GM19452 (cell line): ENCODE measurements at regions not wholly inside any gene's neighbourhood (a gene's known extent, or its start where the extent isn't known, plus 50 kb on each side); places are given as distances from the start of the nearest gene placed in this dataset.
"Not testable (repeated sequence)": the region's sequence is repeated elsewhere in the genome, so short reads cannot be mapped to it uniquely, and the experiment has no call there.

Source experiments
- ATAC-seq: cut with Tn5 transposase; IDR thresholded peaks from one replicate; pipeline ENCODE4 v1.9.1; 2021; ENCODE audit not compliant: unreplicated experiment

DNA sequence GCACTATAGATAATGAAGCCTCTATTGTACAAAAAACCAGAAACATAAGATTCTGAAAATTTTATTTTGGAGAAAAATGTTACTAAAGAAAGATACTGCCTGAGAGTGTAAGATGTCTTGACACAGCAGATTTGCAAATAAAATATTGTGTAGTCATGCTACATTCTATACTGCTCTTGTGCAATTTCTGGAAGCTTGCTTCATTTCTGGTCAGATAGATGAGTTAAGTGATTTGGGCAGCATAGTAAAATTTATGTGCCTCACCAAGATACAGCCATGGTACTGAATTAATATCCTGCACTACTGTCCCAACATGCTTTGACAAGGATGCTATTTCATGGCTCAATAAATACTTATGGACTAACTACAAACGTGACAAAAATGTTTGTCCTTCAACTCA lies 55.1 kb upstream of the STARD13 start:
- no peak for ATAC-seq

DNA sequence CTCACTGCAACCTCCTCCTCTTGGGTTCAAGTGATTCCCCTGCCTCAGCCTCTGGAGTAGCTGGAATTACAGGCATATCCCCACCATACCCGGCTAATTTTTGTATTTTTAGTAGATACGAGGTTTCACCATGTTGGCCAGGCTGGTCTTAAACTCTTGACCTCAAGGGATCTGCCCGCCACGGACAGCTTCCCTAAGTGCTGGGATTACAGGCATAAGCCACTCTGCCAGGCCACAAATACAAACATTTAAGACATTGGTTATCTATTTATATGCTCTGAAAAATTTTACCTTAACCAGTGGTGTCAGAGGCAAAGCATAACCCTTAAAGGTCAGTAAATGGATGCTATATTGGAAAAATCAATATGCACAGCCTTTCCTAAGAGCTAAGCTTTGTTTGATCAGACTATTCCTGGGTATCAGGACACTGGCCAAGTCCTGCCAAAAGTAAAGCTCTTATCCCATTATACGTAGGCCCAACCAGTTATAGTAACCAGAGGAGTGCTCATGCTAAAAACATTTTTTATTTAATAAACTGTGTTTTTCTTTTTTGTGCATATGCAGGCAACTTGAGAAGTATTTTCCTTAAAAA lies 56.4 kb upstream of the STARD13 start:
- no peak for ATAC-seq

DNA sequence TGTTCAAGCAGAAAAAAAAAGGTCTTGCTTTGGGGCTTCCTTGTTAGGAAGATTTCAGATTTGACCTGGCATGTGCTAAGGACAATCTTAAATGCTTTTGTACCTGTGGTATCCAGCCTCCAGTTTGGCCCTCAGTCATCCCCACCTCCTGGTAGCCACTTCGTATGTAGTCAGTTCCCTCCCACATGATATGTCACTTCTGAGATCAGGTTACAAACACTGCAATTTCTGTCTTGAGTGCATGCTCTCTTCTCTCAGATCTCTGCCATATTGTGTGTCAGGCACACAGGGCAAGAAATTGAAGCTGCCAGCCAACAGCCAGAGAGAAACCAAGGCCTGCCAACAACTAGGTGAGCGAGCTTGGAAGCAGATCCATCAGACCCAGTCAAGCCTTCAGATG lies 60.3 kb upstream of the STARD13 start:
- no peak for ATAC-seq

DNA sequence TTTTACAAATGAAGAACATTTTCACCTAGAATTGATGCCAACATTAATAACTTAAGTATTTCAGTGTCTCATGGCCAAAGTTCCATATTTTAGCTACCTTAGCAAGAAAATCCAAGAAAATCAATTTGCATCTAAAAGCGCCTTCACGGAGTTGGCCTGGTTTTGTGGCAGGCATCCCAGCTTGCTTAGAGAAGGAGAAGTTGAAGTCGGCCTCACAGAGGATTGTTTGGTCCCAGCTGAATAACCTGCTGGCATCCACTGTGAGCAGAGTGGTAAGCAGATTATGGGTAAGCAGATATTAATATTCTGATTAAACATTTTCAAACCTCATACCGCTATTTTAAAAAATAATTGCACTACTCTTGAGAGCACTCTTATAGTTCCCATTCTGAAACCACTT lies 62.3 kb upstream of the STARD13 start:
- no peak for ATAC-seq

DNA sequence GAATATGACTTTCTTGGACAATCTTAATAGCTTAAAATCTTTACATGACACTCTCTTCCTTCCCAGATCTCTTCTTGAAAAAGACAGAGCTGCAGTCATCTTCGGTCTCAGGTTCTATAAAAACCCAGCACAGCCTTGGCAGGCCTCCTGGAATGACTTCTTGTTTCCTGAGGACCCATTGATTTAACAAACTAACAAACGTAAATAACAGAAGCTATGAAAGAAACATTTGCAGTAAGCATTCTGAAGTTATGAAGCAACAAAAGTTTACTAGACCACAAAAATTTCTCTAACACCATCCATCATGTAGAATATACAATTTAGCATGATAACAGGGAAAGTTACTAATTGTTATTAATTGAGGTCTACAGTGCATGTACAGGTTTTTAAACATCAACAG lies 62.8 kb upstream of the STARD13 start:
- no peak for ATAC-seq

DNA sequence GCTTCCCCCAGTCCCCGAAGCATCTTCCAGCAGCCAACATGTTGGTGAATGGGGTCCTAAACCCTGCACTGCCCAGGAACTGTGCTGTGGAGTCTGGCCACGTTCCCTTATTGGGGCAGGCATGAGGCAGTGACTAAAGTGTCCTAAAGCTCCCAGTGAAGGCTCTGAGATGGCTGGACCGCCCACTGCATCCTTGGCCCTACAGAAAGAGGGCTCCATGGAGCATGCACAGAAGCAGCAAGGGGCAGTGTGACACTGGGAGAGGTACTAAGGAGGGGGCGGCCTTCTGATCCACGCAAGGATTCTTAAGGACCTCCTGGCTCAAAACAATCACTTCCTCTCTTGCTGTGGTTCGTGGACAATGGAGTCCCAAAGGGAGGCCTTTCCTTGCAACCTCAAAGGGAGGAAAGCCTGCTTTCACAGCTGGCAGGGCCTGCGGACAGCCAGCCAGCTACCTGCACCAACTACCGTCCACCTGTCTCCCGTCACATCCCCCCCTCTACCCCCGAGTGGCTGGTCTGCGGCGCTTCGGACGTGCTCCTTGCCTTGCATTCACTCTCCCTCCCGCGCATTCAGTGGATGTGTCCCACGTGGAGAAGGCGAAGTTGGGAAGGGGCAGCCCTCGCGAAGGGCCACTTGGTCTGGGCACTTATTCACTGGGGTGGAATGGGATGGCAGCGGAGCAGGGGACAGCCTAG lies 63.9 kb upstream of the STARD13 start:
- ATAC-seq, result no peak

DNA sequence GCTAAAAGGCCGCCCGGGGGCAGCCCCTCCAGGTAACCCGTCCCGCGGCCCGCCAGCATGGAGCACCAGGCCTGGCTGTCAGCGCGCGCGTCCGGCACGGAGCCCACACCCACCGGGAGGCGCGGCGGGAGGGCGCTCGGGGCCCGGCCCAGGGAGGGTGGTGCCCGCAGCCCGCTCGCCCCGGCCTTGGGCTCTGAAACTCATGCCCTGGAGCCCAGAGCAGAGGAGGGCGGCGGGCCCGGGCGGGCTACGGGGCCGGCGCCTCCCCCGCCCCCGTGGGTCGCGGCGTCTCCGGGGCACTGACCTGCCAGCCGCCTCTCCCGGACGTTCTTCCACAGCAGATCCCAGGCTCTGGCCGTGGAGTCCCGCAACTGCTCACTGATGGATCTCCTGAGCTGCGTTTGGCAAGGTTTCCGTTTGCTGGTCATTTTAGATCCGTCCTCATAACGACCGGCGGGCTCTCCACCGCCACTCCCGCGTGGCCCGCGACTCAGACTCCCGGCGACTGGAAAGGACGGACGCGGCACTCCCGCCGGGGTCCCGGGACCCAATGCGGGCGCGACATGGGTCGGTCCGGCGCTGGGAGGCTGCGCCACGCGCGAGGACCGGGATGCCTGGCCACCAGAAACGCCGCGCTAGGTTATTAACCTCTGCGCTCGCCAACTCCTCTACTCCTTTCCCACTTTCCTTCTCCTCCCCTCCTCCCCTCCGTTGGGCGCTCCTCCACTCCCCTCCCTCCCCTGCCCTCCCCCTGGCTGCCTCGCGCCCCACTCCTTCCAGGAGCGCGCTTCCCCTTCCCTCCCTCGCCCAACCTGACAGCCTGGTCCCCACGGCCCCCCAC lies 64.7 kb upstream of the STARD13 start:
- ATAC-seq, result no peak

DNA sequence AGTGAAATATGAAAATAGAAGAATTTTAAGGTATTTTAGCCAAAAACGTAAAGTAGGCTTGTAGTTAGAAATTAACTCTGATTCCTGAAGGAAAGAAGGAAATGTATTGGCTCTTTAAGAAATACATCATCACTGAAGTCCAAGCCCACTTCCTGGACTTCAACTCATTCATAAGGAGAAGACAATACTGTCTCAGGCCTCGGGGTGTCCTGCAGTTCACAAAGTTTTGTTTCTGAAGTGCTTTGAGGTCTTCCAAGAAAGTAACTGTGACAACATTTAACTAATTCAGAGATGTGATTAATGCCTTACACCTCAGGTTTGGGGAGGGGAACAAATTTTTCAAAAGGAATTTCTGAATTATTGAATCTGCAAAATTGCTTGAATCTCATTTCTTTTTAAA lies 65.8 kb upstream of the STARD13 start:
- no peak for ATAC-seq

DNA sequence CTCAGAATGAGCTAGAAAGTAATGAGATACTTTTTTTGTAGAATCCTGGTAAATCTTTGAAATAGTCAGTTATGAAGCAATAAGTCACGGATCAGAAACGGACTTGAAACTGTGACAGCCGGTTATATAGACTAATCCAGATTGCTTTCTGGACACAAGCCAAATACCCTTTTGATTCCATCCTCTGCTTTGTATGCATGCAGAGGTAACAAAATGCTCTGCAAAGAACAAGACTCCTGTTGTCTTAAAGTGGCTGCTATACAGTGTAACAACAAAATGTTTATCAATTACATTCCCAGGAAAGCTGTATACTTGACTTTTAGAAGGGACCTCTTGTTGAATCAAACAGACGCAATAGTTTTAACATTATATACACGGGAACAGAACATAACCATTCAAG lies 66.5 kb upstream of the STARD13 start:
- no peak for ATAC-seq

DNA sequence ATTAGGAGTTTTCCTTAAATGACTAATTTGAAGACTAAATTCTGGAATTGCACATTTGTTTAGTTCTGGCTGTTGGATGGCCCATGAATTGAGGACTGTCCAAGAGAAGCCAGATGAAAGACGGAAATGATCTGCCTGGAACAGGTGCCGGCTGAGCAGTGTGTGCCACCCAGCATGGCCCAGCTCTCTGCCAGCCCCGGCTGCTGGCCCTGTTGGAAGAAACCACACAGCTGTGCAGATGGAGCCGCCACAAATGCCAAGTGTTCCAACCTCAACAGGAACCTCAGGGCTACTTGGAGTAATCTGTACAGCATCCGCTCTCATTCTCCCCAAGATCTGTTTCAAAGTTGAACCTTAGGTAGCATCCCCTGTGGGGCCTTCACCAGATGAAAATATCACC lies 67.0 kb upstream of the STARD13 start:
- no peak for ATAC-seq

DNA sequence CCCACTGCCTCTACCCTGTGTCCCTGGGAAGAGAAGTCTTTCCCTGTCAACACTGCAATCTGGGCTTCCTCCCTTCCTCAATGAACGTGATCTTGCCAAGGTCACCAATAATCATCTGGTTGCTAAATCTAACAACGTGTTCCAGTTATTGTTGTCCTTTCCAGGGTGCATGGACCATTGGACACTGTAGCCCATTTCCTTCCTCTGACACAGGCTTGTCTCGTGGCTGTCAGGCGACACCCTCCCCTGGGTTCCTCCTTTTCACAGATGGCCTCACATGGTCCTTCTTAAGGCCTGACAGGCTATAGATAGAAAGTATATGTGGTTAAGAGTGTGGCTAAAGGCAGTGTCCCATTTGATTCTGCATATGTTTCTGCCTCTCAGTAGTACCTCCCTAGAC lies 67.7 kb upstream of the STARD13 start:
- peak; percentile 55 for ATAC-seq

DNA sequence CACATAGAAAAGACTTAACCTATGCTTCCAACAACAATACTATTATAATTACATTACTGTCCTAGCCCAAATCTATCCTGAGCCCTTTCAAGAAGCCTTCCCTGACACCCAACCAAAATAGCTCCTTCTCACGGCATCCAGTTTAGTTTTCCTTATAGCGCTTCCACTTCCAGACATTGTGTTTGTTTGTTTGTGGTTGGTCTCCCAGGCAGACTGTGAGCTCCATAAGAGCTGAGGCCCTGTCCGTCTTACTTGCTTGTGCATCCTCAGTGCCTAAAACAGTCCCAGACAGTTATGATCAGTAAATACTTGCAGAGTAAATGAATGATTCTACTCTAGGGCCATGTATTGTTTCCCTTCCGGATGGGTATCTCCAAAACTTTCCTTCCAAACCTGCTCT lies 68.1 kb upstream of the STARD13 start:
- ATAC-seq, result no peak

DNA sequence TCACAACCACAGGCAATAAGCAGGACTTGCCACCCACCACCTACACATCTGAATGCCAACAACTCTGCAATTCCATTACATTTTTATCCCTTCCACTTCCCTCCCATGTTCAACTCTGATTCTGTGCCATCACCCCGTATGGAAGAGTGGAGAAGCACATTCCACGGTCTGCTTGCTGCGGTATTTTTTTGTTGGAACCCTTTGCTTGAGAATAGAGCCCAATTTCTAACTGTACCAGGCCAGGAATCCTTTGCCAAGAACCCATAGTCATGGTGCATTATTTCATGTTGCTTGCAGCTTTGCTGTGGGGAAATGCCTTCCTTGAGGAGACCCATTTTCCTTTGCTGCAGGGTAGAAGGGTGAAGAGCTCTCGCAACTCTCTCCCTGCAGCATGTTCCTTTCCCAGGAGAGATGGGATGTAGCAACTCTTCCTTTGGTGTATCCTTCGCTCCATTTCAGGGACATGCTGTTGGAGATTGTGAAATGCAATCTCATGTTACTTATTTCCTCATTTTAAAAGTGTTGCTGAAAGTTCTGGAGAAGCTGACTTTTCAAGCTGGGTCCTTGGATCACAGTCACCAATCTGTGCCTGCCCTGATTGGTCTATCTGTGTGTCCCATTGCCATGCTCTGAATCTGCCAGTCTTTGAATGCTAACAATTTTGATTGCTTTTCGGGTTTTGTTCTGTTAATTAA lies 69.8 kb upstream of the STARD13 start:
- ATAC-seq, result no peak

DNA sequence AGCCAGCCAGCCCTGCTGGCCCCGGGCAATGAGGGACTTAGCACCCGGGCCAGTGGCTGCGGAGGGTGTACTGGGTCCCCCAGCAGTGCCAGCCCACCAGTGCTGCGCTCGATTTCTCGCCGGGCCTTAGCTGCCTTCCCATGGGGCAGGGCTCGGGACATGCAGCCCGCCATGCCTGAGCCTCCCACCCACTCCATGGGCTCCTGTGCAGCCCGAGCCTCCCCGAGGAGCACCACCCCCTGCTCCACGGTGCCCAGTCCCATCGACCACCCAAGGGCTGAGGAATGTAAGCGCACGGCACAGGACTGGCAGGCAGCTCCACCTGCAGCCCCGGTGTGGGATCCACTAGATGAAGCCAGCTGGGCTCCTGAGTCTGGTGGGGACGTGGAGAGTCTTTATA lies 72.5 kb upstream of the STARD13 start:
- not testable (repeated sequence) for ATAC-seq

DNA sequence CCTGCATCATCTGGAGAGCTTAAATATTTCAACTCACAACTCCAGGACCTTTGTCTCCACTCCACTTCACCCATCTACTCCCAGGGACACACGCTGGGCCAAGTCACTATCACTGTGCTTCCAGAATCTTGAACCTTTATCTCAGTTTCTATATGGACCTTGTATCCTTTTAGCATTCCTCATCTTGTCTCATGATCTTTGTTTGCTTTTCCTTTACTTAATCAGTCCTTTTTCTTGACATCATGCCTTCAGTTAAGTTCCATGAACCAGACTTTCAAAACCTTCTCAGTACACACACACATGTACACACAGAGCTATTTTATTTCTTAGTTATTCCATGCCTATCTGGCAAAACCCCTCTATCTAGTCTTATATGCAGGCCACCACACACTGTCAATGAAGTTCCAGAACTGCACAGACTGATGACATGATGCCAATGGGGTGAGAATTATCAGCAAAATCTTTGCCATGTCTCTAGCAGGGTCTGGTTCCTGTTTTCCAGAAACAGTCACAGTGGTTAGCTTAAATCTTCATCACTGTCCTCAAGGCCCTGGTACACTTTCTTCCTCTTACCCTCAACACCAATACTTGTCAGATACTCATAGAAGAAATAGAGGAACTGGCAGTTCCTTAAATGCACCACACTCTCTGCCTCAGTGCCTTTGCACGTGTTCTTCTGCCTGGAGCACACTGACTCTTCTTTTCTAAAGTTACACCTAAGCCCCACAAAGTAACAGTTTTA lies 77.6 kb upstream of the STARD13 start:
- no peak for ATAC-seq

DNA sequence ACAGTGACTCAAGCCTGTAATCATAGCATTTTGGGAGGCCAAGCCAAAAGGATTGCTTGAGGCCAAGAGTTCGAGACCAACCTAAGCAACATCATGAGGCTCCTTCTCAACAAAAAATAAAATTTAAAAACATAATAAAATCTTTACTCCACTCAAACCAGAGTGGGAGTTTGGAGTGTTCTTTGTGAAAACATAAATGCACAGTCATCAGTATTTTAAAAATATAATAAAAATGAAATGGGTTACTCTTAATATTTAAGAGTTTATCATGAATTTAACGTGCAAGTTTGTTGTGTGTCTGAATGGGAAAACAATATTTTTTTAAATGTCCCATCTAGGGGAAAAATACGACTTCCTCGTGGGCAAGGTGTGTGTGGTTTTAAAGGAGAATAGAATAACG lies 78.6 kb upstream of the STARD13 start:
- no peak for ATAC-seq

DNA sequence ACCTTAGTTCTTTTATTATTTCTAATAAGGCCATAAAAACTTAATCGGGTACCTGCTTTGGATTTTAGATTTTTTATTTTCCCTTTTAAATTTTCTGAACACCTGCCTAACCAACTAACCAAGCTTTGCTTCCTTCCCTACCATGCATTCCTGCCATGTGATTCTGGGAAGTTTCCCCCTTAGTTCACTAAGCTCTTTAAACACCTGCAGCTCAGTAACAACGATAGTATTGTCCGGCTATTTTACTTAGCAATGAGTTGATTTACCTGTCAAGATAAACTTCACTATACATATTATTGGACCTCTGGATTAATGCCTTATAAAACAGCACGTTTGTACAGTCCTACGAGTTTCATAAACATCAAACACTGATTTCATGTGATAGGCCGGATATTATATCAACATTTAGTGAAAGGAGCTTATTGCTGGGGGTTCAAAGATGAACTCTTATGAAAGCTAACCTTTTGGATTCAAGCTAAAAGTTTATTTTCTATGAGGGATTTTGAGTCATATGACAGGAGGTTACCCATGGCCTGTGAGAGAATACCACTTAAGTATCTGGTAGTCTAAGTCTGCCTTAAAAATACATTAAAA lies 81.0 kb upstream of the STARD13 start:
- ATAC-seq, result no peak

DNA sequence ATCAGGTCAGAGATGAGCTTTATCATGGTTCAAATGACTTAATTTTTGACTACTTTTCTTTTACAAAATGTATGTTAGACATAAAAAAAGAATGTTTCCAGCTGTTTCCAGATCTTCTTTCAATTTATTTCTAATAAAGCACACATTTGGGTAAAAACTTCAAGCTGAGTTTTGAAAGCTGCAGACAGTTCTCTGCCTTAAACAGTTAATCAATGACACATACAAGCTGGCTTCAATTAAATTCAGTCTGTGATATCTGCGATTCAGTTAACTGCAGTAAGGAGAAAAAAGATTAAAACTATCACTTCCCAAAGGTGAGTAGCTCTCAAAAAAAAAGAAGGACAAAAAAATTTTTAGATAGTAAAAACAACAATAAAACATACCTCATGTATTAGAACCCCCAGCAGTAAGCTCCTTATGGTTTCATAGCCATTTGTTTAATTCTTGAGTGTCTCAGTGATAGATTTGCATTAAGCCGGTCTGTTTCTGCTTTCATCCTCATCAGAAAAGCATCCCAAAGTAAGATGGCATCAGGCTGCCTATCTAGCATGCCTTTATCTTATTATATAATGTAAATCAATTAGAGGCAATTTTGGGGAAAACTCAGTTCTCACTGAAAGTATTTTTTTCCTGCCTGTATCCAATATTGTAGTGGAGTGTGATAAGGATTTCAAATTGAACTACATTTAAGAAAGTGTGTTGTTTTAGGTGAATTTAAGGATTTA lies 81.8 kb upstream of the STARD13 start:
- no peak for ATAC-seq

DNA sequence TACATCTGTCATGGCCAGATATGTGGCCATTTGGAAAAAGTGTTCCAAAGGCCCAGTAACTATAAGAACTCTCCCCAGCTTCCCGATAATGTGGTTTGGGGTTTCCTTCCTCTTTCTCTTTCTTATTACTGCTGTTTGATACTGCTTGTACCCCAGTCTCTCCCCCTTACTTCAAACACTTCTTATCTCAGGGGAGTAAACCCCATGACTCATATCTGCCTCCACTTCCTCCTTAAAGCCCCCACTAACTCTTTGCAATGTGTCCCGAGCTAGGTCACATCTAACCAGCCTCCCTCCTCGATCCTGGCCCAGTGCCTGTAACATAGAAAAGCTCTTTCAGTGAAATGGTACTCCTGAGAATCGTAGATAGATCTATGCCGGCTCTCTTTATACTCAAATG lies 82.4 kb upstream of the STARD13 start:
- ATAC-seq, result no peak

DNA sequence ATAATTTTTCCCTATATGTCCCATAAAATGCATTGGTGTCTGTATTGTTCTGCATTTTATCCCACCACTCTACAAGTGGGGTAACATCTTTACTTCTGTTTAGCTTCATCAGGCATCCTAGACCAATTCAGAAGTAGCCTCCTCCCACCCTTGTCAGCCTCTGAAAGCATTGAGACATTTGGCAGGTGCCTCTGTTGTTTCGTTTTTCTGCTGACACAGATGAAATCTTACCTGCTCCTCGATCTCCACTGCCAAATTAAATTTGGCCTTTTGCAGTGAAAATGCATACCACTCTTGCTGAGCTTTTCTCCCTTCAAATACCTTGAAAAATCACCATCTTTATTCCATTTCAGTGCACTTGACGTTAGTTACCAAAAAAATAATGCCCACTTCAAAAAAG lies 83.5 kb upstream of the STARD13 start:
- ATAC-seq, result no peak
